ENCODE measurements at regions not wholly inside any gene's neighbourhood (a gene's known extent, or its start where the extent isn't known, plus 50 kb on each side); places are given as distances from the start of the nearest gene placed in this dataset.

GRCh38 chr4:38279650-38280322 lies 319.6 kb downstream of the PTTG2 start:
- TF ChIP-seq MAX (IDR thresholded peaks at IDR 0.05) (no peak), CTCF (IDR thresholded peaks at IDR 0.05 in 2 of 3, conservative IDR thresholded peaks at IDR 0.05 in 1 of 3; ENCODE audit: borderline replicate concordance in 1 of 3, insufficient read depth in 1 of 3, low read depth in 2 of 3, low read length in 2 of 3) (no peak), POLR2AphosphoS5 (IDR thresholded peaks at IDR 0.05; ENCODE audit: low read depth, low read length) (no peak), ZNF274 (IDR thresholded peaks at IDR 0.05; ENCODE audit: low read depth, low read length) (no peak), SIN3A (IDR thresholded peaks at IDR 0.05; ENCODE audit: low read depth) (no peak), YY1 (IDR thresholded peaks at IDR 0.05; ENCODE audit: extremely low read depth, insufficient replicate concordance, low read depth, low read length) (no peak), REST (IDR thresholded peaks at IDR 0.05; ENCODE audit: low read depth) (no peak)
